K562 (cell line): ENCODE measurements at regions not wholly inside any gene's neighbourhood (a gene's known extent, or its start where the extent isn't known, plus 50 kb on each side); places are given as distances from the start of the nearest gene placed in this dataset.

Experiments
- ATAC-seq: fragments of 200-7000 bp; cut with Tn5 transposase; 3 replicates; pipeline ENCODE4 v1.9.1; 2020; ENCODE audit warnings: moderate library complexity
- BruUV-seq: library from RNA; stranded (reverse); fragments of 400-500 nt; replicated peaks from 2 replicates; lab custom pipeline; 2021; lab: Mats Ljungman, UMichigan
- CTCF ChIA-PET: fragments of 300-600 bp; formaldehyde crosslinking; extraction: SDS; loops from one replicate; lab custom pipeline; 2021; ENCODE audit warnings: low intra/inter-chr PET ratio; lab: Yijun Ruan, JAX
- POLR2A ChIA-PET: fragments of 300-600, 350-650 bp; sonication (Branson Sonifier 250); formaldehyde crosslinking; extraction: SDS; loops from one replicate; lab custom pipeline; 2021; ENCODE audit warnings: antibody characterized with exemption, inconsistent platforms; lab: Yijun Ruan, JAX
- DNase-seq, 4 experiments: peaks; one replicate each; pipeline versions ENCODE4 v3.0.0 to v3.0.0-alpha.2; 2011 to 2018; ENCODE audit warnings: low spot score in 3 of 4, mixed read lengths in 3 of 4; ENCODE audit errors: extremely low read depth in 1 of 4
- FAIRE-seq: peaks from 2 replicates; lab custom pipeline; 2011; peaks lifted over from hg19 to GRCh38; lab: Jason Lieb, UNC
- H2AFZ ChIP-seq: 2 replicates; pipeline ENCODE4 v1.6.0; 2011; ENCODE audit warnings: low read depth, low read length, control low read depth, inconsistent platforms
- H3K27ac ChIP-seq: fragments of 200-600 bp; 3 replicates; pipeline ENCODE4 v1.8.0; 2011; ENCODE audit warnings: low read depth, mild to moderate bottlenecking, control low read depth, inconsistent platforms, low read length, moderate library complexity, mixed read lengths; ENCODE audit errors: extremely low read depth
- H3K27me3 ChIP-seq, 2 experiments: fragments of 300-600 bp in 1 of 2; 2 replicates in 1 of 2; 3 replicates in 1 of 2; pipeline versions ENCODE4 v1.6.0 to v1.8.0; 2011; ENCODE audit warnings: inconsistent platforms in 2 of 2, low read length in 2 of 2, mild to moderate bottlenecking in 1 of 2, mixed read lengths in 1 of 2, moderate library complexity in 1 of 2; ENCODE audit not compliant: control insufficient read depth in 2 of 2, insufficient read depth in 2 of 2
- H3K36me3 ChIP-seq: fragments of 300-600 bp; 3 replicates; pipeline ENCODE4 v1.8.0; 2011; ENCODE audit warnings: mild to moderate bottlenecking, low read length, inconsistent platforms; ENCODE audit not compliant: control insufficient read depth, insufficient read depth
- H3K4me1 ChIP-seq, 2 experiments: fragments of 200-600 bp in 1 of 2; replicated peaks in 1 of 2; 2 replicates in 1 of 2; 3 replicates in 1 of 2; pipeline versions ENCODE4 v1.5.1 to v1.8.0; 2011; ENCODE audit warnings: inconsistent platforms in 2 of 2, low read length in 2 of 2, mild to moderate bottlenecking in 1 of 2, mixed read lengths in 1 of 2, moderate library complexity in 1 of 2; ENCODE audit not compliant: control insufficient read depth in 2 of 2, insufficient read depth in 2 of 2
- H3K4me2 ChIP-seq: 2 replicates; pipeline ENCODE4 v1.6.1; 2011; ENCODE audit warnings: low read length, control low read depth, inconsistent platforms, mixed read lengths; ENCODE audit not compliant: insufficient read depth
- H3K4me3 ChIP-seq: fragments of 200-600 bp; sonication (generic), shearing (Covaris generic); 2 replicates; pipeline ENCODE4 v1.5.1; 2016; ENCODE audit warnings: control low read depth, inconsistent platforms
- H3K79me2 ChIP-seq: fragments of 200-600 bp; 3 replicates; pipeline ENCODE4 v1.8.0; 2011; ENCODE audit warnings: low read length, inconsistent platforms; ENCODE audit not compliant: control insufficient read depth, insufficient read depth
- H3K9ac ChIP-seq, 2 experiments: 2 replicates each; pipeline versions ENCODE4 v1.6.0 to v1.6.1; 2011; ENCODE audit warnings: low read depth in 2 of 2, low read length in 2 of 2, control low read depth in 1 of 2, inconsistent platforms in 1 of 2, mild to moderate bottlenecking in 1 of 2, mixed read lengths in 1 of 2; ENCODE audit not compliant: insufficient read depth in 1 of 2
- H3K9me1 ChIP-seq: one replicate; pipeline ENCODE4 v1.6.0; 2011; ENCODE audit warnings: inconsistent platforms, mild to moderate bottlenecking, low read length, moderate library complexity; ENCODE audit not compliant: control insufficient read depth, insufficient read depth
- H3K9me3 ChIP-seq: replicated peaks from 2 replicates; pipeline ENCODE4 v1.5.1; 2011; ENCODE audit warnings: low read depth, low read length, inconsistent platforms; ENCODE audit not compliant: control insufficient read depth, insufficient read depth
- H4K20me1 ChIP-seq: replicated peaks from 2 replicates; pipeline ENCODE4 v1.6.1; 2011; ENCODE audit warnings: low read length, inconsistent platforms, mixed read lengths; ENCODE audit not compliant: control insufficient read depth, insufficient read depth
- E4F1 ChIP-seq: fragments of 250-450 bp; sonication (Bioruptor Pico); IDR thresholded peaks from 2 replicates; pipeline ENCODE4 v1.5.0; 2021; ENCODE audit warnings: mild to moderate bottlenecking, borderline replicate concordance
- GTF2F1 ChIP-seq: IDR thresholded peaks from 2 replicates; pipeline ENCODE4 v1.6.1; 2011; ENCODE audit warnings: low read depth, low read length, improper control_type of control experiment
- HDAC1 ChIP-seq, 2 experiments: fragments of 450-650 bp; IDR thresholded peaks; 2 replicates each; pipeline ENCODE4 v1.6.1; 2016 to 2017; ENCODE audit warnings: inconsistent platforms in 1 of 2, mild to moderate bottlenecking in 1 of 2, moderate library complexity in 1 of 2
- NUFIP1 ChIP-seq: fragments of 450-650 bp; IDR thresholded peaks from 2 replicates; pipeline ENCODE4 v1.6.1; 2018; ENCODE audit not compliant: partially characterized antibody
- TAF1 ChIP-seq: IDR thresholded peaks from 2 replicates; pipeline ENCODE4 v1.6.1; 2011; ENCODE audit warnings: mild to moderate bottlenecking, low read length, moderate library complexity; ENCODE audit not compliant: insufficient read depth, control insufficient read depth, severe bottlenecking; ENCODE audit errors: extremely low read depth
- ZC3H4 ChIP-seq: sonication (generic); formaldehyde crosslinking; IDR thresholded peaks from 2 replicates; pipeline ENCODE4 v1.9.0; 2021; ENCODE audit warnings: missing genetic modification reagents, borderline replicate concordance
- ZMIZ1 ChIP-seq, 2 experiments: fragments of 150-350 bp in 1 of 2; IDR thresholded peaks; 2 replicates each; pipeline ENCODE4 v1.6.1; 2012 to 2016; ENCODE audit warnings: low read depth in 2 of 2, low read length in 2 of 2, mild to moderate bottlenecking in 1 of 2, moderate library complexity in 1 of 2
- ZNF644 ChIP-seq: fragments of 200-800 bp; sonication (Bioruptor generic); IDR thresholded peaks from 2 replicates; pipeline ENCODE4 v1.6.1; 2016; ENCODE audit warnings: low read depth, missing genetic modification characterization, missing compliant biosample characterization
- WGBS: fragments of 100-300 bp; shearing (Covaris generic); methylation state at CpG from one replicate; pipeline ENCODE4 v1.1.6; 2016; ENCODE audit warnings: low coverage, mixed read lengths; ENCODE audit not compliant: insufficient coverage; ENCODE audit errors: missing lambda C conversion rate; 5-methylcytosine and 5-hydroxymethylcytosine counted together
- in situ Hi-C: fragments of 300-500 bp; cut with MboI; formaldehyde crosslinking; loops from 4 replicates; pipeline ENCODE4 v1.15.0; 2018; ENCODE audit warnings: inconsistent platforms, mixed read lengths
- intact Hi-C: fragments of 100-400 bp; cut with micrococcal nuclease; formaldehyde crosslinking; loops from 2 replicates; pipeline ENCODE4 v1.14.2; 2022

- H3K9me1 ChIP-seq: no peaks in the 10 kb centered on the region
- in situ Hi-C loops: no loop called here
- no peaks in the 10 kb centered on the region for H3K36me3 ChIP-seq
- H3K27me3 ChIP-seq: no peaks in the 10 kb centered on the region
- no peak for TF ChIP-seq TAF1
- CTCF ChIA-PET: no interaction called here
- H3K4me1 ChIP-seq: no peaks in the 10 kb centered on the region
- no peaks in the 10 kb centered on the region for H3K79me2 ChIP-seq
- no peak overlapping the region for H2AFZ ChIP-seq
- intact Hi-C loops: no loop called here
- no peak overlapping the region for H3K9ac ChIP-seq
- H4K20me1 ChIP-seq: no peaks in the 10 kb centered on the region
- ATAC-seq (no peak), DNase-seq (no peak), FAIRE-seq (no peak)
- H3K9me3 ChIP-seq: no peaks in the 10 kb centered on the region
- BruUV-seq: no TSS peak
- POLR2A ChIA-PET: no interaction called here
- H3K4me3 ChIP-seq: no peak overlapping the region
- no peak overlapping the region for H3K4me2 ChIP-seq
- no peak overlapping the region for H3K27ac ChIP-seq
- WGBS: 0% methylated on average over 1 of the region's 1 CpG
These were observed 295.3 kb downstream of the MAP2K4 start for GRCh38 chr17:12316021-12316420.

DNA sequence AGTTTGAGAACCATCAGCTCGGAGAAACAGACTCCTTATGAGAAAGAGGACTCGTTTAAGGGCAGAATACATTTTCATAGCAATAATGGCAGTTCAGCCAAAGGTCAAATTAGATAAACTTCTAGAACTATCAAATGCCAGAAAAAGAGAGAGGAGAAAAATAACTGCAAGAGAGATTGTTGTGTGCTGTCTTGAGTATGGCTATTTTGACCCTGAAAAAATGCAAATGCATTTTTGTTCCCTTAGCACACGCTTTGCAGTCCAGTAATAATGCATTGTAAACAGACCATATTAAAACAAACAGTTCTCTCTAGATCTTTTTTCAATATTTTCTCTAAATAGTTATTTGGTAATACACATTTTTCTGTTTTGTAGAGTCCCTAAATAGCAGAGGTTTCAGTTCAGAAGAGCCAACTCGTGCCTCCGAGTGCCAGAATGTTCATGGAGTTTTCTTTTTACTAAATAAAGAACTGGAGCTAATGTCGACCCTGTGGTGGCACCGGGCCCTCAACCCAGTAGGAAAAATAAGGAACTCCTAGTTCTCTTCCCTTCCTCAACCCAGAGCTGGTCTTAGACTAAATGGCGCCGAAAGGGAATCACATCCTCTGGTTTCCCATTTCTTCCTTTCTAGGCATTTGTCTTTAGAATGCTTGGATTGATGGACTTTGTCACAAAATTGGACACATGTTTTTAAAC is 298.0 kb downstream of the MAP2K4 start:
- no peak for ATAC-seq
- H3K9me3 ChIP-seq: no peaks in the 10 kb centered on the region
- no peak overlapping the region for H2AFZ ChIP-seq
- no peaks in the 10 kb centered on the region for H3K27me3 ChIP-seq
- intact Hi-C loops (no loop called here), in situ Hi-C loops (no loop called here)
- DNase-seq: no peak
- CTCF ChIA-PET: no interaction called here
- no peak overlapping the region for H3K27ac ChIP-seq
- H3K79me2 ChIP-seq: no peaks in the 10 kb centered on the region
- no peak overlapping the region for H3K4me3 ChIP-seq
- H3K4me1 ChIP-seq: no peaks in the 10 kb centered on the region
- no TSS peak for BruUV-seq
- POLR2A ChIA-PET: no interaction called here
- no peaks in the 10 kb centered on the region for H4K20me1 ChIP-seq
- H3K9me1 ChIP-seq: no peaks in the 10 kb centered on the region
- no peak overlapping the region for H3K9ac ChIP-seq
- H3K4me2 ChIP-seq: no peak overlapping the region
- no peak for FAIRE-seq
- H3K36me3 ChIP-seq: no peaks in the 10 kb centered on the region
- WGBS: 1% methylated on average over 9 of the region's 9 CpGs
- no peak for TF ChIP-seq GTF2F1
- TF ChIP-seq ZNF644 (tag): no peak
- no peak for TF ChIP-seq NUFIP1
- TF ChIP-seq ZMIZ1 (IDR thresholded peaks at IDR 0.05; ENCODE audit: low read depth in 2 of 2, low read length in 2 of 2): no peak
- TF ChIP-seq E4F1: no peak
- TF ChIP-seq HDAC1 (IDR thresholded peaks at IDR 0.05): no peak
- TF ChIP-seq ZC3H4: no peak
